IMR-90 (cell line): ENCODE measurements at regions not wholly inside any gene's neighbourhood (a gene's known extent, or its start where the extent isn't known, plus 50 kb on each side); places are given as distances from the start of the nearest gene placed in this dataset.

Experiments
- BHLHE40 ChIP-seq: fragments of 150-350 bp; IDR thresholded peaks from 2 replicates; pipeline ENCODE4 v1.6.1; 2016; ENCODE audit warnings: mild to moderate bottlenecking, low read depth, low read length
- CEBPB ChIP-seq: IDR thresholded peaks from 2 replicates; pipeline ENCODE4 v1.6.1; 2012; ENCODE audit warnings: low read depth, low read length, improper control_type of control experiment
- CTCF ChIP-seq: conservative IDR thresholded peaks from 2 replicates; pipeline ENCODE4 v1.5.1; 2012; ENCODE audit warnings: mild to moderate bottlenecking, low read depth, low read length, improper control_type of control experiment
- ELK1 ChIP-seq: fragments of 150-350 bp; IDR thresholded peaks from 2 replicates; pipeline ENCODE4 v1.6.1; 2016; ENCODE audit warnings: low read depth, mild to moderate bottlenecking, low read length, moderate library complexity, borderline replicate concordance
- FOS ChIP-seq: fragments of 150-350 bp; IDR thresholded peaks from 2 replicates; pipeline ENCODE4 v1.6.1; 2016; ENCODE audit warnings: low read depth, low read length
- MAFK ChIP-seq: IDR thresholded peaks from 2 replicates; pipeline ENCODE4 v1.6.1; 2012; ENCODE audit warnings: low read depth, low read length, improper control_type of control experiment
- MXI1 ChIP-seq: IDR thresholded peaks from 2 replicates; pipeline ENCODE4 v1.6.1; 2012; ENCODE audit warnings: low read depth, mild to moderate bottlenecking, low read length, moderate library complexity, borderline replicate concordance
- POLR2A ChIP-seq: IDR thresholded peaks from 2 replicates; pipeline ENCODE4 v1.6.1; 2012; ENCODE audit warnings: mild to moderate bottlenecking, low read depth, low read length
- RAD21 ChIP-seq: IDR thresholded peaks from 2 replicates; pipeline ENCODE4 v1.6.1; 2012; ENCODE audit warnings: low read length, improper control_type of control experiment
- RCOR1 ChIP-seq: IDR thresholded peaks from 2 replicates; pipeline ENCODE4 v1.6.1; 2012; ENCODE audit warnings: mild to moderate bottlenecking, low read length, improper control_type of control experiment; ENCODE audit not compliant: insufficient replicate concordance

GRCh38 chr5:84983093-84983492, 598.4 kb upstream of the EDIL3 start:
- TF ChIP-seq CTCF (no peak), POLR2A (no peak), RAD21 (no peak), ELK1 (no peak), BHLHE40 (no peak), RCOR1 (no peak), MXI1 (no peak), MAFK (no peak), FOS (no peak), CEBPB (no peak)
